Stimulated activated CD4-positive, alpha-beta T cell treated with anti-CD3 and anti-CD28 coated beads, Interleukin-2, amount 100 ng/mL, for 48 hours (primary cell): ENCODE measurements at regions not wholly inside any gene's neighbourhood (a gene's known extent, or its start where the extent isn't known, plus 50 kb on each side); places are given as distances from the start of the nearest gene placed in this dataset.

Experiments used
- DNase-seq, 2 donors: peaks; one replicate each; pipeline ENCODE4 v3.0.0-alpha.2; 2020

DNA sequence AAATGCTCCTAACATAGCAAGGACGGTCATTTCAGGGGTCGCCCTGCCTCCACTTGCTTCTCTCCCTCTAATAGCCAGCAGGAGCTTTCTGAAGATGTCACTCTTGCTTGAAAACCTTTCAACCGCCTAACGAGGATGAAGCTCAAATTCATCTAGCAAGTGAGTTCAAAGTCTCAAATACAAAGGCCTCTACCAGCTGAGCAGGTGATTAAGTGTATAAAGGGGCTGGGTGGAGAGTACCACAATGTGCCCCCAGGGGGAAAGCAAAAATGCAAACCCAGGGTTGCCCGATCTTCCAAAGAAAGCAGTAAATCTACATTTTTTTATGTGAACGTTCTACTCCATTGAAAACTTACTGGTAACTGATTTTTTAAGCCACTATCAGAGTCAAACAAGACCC lies 50.4 kb upstream of the GRIP2 start:
- DNase-seq: no peak

DNA sequence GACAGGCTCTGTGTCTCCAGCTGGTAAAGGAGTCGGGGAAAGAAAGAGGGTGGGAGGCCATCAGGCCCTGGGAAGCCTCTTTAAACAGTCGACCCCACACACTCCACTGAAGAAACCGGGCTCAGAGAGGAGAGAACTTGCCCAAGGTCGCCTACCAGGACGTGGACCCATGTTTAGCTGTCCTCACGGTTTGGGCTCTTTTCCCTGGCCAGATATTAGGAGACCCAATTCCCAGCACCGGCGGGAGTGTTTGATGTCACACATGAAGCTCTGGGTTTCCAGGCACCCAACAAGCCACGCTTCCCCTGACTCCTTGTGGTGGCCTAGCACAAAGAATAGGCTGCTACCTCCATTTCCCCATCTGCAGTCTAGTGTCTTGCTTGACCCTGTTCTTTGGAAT lies 52.2 kb upstream of the GRIP2 start:
- DNase-seq: no peak

DNA sequence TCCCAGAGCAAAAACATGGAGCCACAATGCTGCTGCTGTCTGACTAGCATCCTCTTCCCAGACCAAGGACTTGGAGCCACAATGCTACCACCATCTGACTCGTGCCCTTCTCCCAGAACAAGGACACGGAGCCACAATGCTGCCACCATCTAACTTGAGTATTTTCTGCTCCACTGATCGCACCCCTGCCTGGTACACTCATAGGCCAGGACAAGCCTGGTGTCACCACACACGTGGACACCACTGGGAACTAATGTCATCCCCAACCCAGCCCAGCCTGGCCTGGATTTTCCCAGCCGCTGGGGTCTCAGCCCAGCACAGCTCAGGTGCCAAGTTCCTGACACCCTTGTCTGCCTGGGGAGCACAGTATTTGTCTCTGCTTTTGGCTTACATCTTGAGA lies 52.7 kb upstream of the GRIP2 start:
- DNase-seq: no peak

DNA sequence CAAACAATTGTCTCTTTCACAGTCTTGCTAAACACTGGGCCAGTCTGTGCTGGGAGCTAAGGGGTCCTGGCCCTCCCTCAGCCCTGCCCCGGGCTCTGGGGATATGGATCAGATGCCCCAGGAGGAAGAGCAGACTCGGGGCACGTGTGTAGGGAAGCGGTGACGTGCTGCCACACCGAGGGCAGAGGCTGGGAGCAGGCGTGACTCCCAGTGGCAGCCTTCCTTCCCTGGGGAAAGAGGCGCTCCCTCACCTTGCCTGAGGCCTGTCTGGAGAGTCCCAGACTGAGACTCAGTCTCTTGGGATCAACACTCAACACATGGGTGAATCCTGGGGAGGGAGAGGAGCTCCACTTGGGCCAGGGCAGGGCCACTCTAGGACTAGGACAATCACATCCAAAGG lies 54.1 kb upstream of the GRIP2 start:
- DNase-seq: no peak

DNA sequence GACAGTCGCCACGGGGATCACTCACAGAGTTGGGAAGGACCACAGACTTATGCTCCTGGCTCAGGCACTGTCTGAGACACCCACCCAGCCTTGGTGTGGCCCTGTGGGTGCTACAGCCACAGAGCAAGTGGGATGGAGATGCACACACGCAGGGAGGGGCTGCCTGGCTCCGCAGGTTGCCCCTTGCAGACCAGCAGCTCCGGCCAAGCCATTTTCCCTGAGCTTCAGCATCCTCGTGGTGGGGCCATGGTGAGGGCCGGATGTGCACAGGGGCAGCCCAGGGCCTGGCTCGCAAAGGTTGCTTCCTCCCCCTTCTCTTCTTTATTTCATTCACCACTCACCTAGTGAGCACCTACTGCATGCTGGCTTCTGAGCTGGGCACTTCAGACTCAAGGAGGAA lies 55.4 kb upstream of the GRIP2 start:
- no peak for DNase-seq

DNA sequence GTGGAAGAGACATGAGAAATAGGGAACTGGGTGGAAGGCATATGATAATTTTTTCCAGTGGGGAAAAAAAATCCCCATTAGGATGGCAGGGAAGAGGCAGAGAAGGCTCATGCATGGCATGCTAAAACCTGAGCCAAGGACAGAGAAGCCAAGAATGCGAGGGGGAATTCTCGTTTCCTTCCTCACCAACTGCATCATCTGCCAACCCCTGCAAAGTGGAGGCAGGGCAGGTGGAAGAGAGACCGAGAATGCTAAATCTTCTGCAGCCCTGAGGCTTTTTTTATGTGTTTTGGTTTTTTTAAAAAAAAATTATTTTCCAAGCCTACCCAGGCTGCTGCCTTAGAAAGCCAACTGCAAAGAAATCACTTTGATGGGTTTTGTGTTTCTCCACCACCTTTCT lies 54.3 kb upstream of the CCDC174 start:
- DNase-seq: no peak

DNA sequence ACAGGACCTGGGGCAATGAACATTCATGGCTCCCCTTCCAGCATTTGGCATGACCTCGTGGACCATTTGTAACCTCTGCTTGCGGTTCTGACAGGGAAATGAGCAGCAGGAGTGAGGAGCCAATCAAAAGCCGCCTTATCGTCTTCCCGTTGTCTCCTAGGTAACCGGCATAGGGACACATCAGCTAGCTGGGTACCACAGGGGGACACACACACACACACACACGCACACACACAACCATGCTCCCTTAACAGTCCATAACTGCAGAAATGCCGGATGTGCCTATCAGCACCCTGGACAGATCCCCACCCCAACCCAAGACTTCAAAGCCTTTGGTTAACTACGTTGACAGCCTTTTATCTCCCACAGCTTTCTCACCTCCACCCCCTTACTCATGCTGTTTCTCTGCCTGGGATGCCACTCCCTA lies 53.4 kb upstream of the CCDC174 start:
- peak; percentile 38 to 50 for DNase-seq

DNA sequence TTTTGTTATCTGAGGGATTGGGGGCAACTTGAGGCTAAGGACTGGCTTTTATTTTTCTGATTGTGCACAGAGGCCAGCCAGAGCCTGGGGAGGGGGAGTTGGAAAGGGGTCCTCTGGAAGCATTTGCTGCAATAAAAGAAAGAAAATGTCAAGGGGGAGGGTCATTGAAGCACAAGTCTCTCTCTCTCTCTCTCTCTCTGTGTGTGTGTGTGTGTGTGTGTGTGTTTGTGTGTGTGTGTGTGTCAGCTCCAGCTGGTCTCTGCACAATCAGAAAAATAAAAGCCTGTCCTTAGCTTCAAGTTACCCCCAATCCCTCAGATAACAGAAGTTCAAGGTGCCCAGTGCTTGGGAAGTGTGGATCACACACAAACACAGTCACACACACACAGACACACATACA lies 52.1 kb upstream of the CCDC174 start:
- DNase-seq: no peak

DNA sequence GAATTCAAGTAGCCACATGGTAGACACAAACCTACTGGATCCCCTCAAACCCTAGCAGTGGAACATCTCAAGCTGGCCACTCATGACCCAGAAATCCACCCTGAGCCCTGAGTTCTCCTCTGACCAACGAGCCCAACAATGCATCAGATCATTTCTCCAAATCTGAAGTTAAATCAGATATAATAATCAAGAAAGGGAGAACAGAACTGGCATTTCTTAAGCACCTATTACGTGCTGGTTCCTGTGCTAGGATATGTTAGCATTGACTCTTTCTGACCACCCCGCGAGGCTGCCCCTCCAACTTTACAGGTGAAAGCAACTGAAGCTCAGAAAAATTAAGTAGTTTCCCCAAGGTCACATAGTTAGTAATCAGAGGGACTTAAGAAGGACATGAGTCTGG lies 51.5 kb upstream of the CCDC174 start:
- DNase-seq: no peak

DNA sequence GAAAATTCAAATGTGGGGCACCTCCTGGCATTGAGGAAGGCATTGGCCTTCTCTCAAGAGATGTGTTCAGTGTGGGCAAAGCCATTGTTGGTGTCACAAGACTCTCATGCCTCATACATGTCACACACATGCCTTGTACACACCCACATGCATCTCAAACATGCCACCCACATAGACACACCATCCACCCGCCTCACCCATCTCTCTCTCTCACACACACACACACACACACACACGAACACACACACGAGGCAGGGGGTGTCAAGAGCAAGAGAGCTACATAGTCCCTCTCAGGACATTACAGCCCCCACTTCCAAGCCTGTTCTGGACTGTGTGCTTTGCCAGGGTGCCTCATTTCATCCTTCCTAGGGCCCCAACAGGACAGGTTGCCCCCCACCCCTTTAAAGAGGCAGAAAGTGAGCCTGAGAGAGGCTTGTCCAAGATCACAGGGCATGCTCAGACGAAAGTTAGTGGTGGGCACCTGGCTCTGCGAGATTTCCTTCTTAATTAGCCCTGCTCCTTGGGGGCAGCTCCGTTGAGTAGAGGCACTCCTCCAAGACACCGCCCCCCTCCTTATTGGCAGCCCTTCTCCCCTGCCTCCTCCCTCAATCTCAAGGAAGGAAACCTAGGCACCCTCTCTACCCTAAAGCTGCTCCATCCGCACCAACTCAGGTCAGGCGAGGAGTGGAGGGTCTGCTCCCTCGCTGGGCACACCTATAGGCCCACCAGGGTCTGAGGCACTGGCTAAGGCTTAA lies 50.5 kb upstream of the CCDC174 start:
- DNase-seq: no peak

DNA sequence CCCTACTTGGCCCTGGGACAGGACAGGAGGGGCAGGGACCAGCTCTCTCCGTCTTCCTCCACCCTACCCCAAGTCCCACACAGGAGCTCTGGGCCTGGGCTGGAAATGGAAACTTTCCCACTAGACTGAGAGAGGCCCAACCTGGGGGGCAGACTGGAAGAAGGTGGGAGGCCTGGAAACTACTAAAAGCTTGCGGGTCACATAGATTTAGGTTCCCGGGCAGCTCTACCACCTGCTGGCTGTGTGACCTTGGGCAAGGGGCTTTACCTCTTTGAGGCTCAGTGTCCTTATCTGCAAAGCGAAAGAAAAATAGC lies 49.9 kb upstream of the CCDC174 start:
- DNase-seq: no peak
